Caco-2 (cell line): ENCODE measurements at regions not wholly inside any gene's neighbourhood (a gene's known extent, or its start where the extent isn't known, plus 50 kb on each side); places are given as distances from the start of the nearest gene placed in this dataset.

ENCODE experiments used
- BruUV-seq: library from RNA; stranded (reverse); fragments of 400-500 nt; replicated peaks from 2 replicates; lab custom pipeline; 2021; lab: Mats Ljungman, UMichigan
- CTCF ChIA-PET: fragments of 300-600 bp; sonication (Branson Sonifier 250); formaldehyde crosslinking; loops from one replicate; lab custom pipeline; 2022; ENCODE audit warnings: antibody characterized with exemption; lab: Charles Lee
- POLR2A ChIA-PET: fragments of 300-600 bp; sonication (Branson Sonifier 250); formaldehyde crosslinking; loops from one replicate; lab custom pipeline; 2022; ENCODE audit warnings: antibody characterized with exemption; lab: Charles Lee
- DNase-seq, 2 experiments: peaks; one replicate each; pipeline versions ENCODE4 v3.0.0 to v3.0.0-alpha.2; 2020 to 2022
- H3K27me3 ChIP-seq: replicated peaks from 2 replicates; pipeline ENCODE4 v1.6.0; 2011; ENCODE audit warnings: low read length; ENCODE audit not compliant: control insufficient read depth, insufficient read depth
- H3K36me3 ChIP-seq: 2 replicates; pipeline ENCODE4 v1.5.1; 2011; ENCODE audit warnings: low read length; ENCODE audit not compliant: control insufficient read depth, insufficient read depth
- H3K4me1 ChIP-seq: fragments of 250-450 bp; sonication (Bioruptor Pico); 2 replicates; pipeline ENCODE4 v1.5.1; 2020; ENCODE audit warnings: mild to moderate bottlenecking
- H3K4me3 ChIP-seq: 2 replicates; pipeline ENCODE4 v1.5.1; 2011; ENCODE audit warnings: low read depth, mild to moderate bottlenecking, control low read depth, low read length
- H3K9me3 ChIP-seq: fragments of 250-450 bp; sonication (Bioruptor Pico); 2 replicates; pipeline ENCODE4 v1.5.1; 2020; ENCODE audit warnings: mild to moderate bottlenecking, moderate library complexity
- H3K27ac Mint-ChIP-seq: one replicate; pipeline ENCODE4 v1.8.0; 2022; ENCODE audit warnings: mixed read lengths; ENCODE audit not compliant: unreplicated experiment
- H3K27me3 Mint-ChIP-seq: one replicate; pipeline ENCODE4 v1.8.0; 2022; ENCODE audit warnings: mixed read lengths; ENCODE audit not compliant: insufficient read depth, unreplicated experiment
- H3K36me3 Mint-ChIP-seq: one replicate; pipeline ENCODE4 v1.8.0; 2022; ENCODE audit warnings: mild to moderate bottlenecking, mixed read lengths; ENCODE audit not compliant: insufficient read depth, unreplicated experiment
- H3K4me1 Mint-ChIP-seq: one replicate; pipeline ENCODE4 v1.8.0; 2022; ENCODE audit warnings: low read depth, mixed read lengths; ENCODE audit not compliant: unreplicated experiment
- H3K4me3 Mint-ChIP-seq: one replicate; pipeline ENCODE4 v1.8.0; 2022; ENCODE audit warnings: mild to moderate bottlenecking, moderate library complexity, mixed read lengths; ENCODE audit not compliant: unreplicated experiment
- H3K9me3 Mint-ChIP-seq: one replicate; pipeline ENCODE4 v1.8.0; 2022; ENCODE audit warnings: mixed read lengths; ENCODE audit not compliant: unreplicated experiment
- CTCF ChIP-seq, 2 experiments: fragments of 200-600 bp in 1 of 2; IDR thresholded peaks; 1 replicate in 1 of 2; 2 replicates in 1 of 2; pipeline versions ENCODE4 v1.5.1 to v1.8.0; 2011 to 2022; ENCODE audit warnings: antibody characterized with exemption in 1 of 2, control low read depth in 1 of 2, inconsistent platforms in 1 of 2, low read depth in 1 of 2, low read length in 1 of 2, mild to moderate bottlenecking in 1 of 2, moderate library complexity in 1 of 2; ENCODE audit not compliant: insufficient read depth in 1 of 2, severe bottlenecking in 1 of 2, unreplicated experiment in 1 of 2
- intact Hi-C: fragments of 100-400 bp; cut with micrococcal nuclease; formaldehyde crosslinking; loops from one replicate; pipeline ENCODE4 v1.10.0; 2022; ENCODE audit not compliant: unreplicated experiment

- Mint-ChIP-seq H3K27me3 (no peaks in the 10 kb centered on the region), H3K9me3 (no peaks in the 10 kb centered on the region), H3K27ac (no peak overlapping the region), H3K4me3 (no peak overlapping the region), H3K4me1 (no peaks in the 10 kb centered on the region), H3K36me3 (no peaks in the 10 kb centered on the region)
- CTCF ChIA-PET: no interaction called here
- no peaks in the 10 kb centered on the region for H3K9me3 ChIP-seq
- no peaks in the 10 kb centered on the region for H3K4me1 ChIP-seq
- H3K4me3 ChIP-seq: no peak overlapping the region
- H3K36me3 ChIP-seq: no peaks in the 10 kb centered on the region
- POLR2A ChIA-PET: no interaction called here
- no peaks in the 10 kb centered on the region for H3K27me3 ChIP-seq
- intact Hi-C loops: loop anchor here (10.0 kb wide), 1 partner anchor 605 kb away; no protein-coding TSS in a partner anchor
- no peak for DNase-seq
- no TSS peak for BruUV-seq
- no peak for TF ChIP-seq CTCF (IDR thresholded peaks at IDR 0.05; ENCODE audit: insufficient read depth in 1 of 2, low read depth in 1 of 2, low read length in 1 of 2, severe bottlenecking in 1 of 2, unreplicated experiment in 1 of 2)
These were observed 74.5 kb upstream of the USP24 start for GRCh38 chr1:55289614-55290013.

GRCh38 chr1:55289042-55289441 lies 73.9 kb upstream of the USP24 start:
- Mint-ChIP-seq H3K27me3 (no peaks in the 10 kb centered on the region), H3K27ac (no peak overlapping the region), H3K9me3 (no peaks in the 10 kb centered on the region), H3K36me3 (no peaks in the 10 kb centered on the region), H3K4me3 (no peak overlapping the region), H3K4me1 (no peaks in the 10 kb centered on the region)
- TF ChIP-seq CTCF (IDR thresholded peaks at IDR 0.05; ENCODE audit: insufficient read depth in 1 of 2, low read depth in 1 of 2, low read length in 1 of 2, severe bottlenecking in 1 of 2, unreplicated experiment in 1 of 2): no peak
- H3K27me3 ChIP-seq: no peaks in the 10 kb centered on the region
- POLR2A ChIA-PET: no interaction called here
- CTCF ChIA-PET: no interaction called here
- no TSS peak for BruUV-seq
- DNase-seq: no peak
- intact Hi-C loops: loop anchor here (10.0 kb wide), 1 partner anchor 606 kb away; no protein-coding TSS in a partner anchor
- H3K9me3 ChIP-seq: no peaks in the 10 kb centered on the region
- H3K4me3 ChIP-seq: no peak overlapping the region
- no peaks in the 10 kb centered on the region for H3K36me3 ChIP-seq
- H3K4me1 ChIP-seq: no peaks in the 10 kb centered on the region

GRCh38 chr1:55288245-55288644 lies 73.1 kb upstream of the USP24 start:
- ChIA-PET POLR2A (no interaction called here), CTCF (no interaction called here)
- H3K4me1 Mint-ChIP-seq: no peaks in the 10 kb centered on the region
- H3K9me3 Mint-ChIP-seq: no peaks in the 10 kb centered on the region
- no peak for TF ChIP-seq CTCF (IDR thresholded peaks at IDR 0.05; ENCODE audit: insufficient read depth in 1 of 2, low read depth in 1 of 2, low read length in 1 of 2, severe bottlenecking in 1 of 2, unreplicated experiment in 1 of 2)
- no peak overlapping the region for H3K27ac Mint-ChIP-seq
- Histone ChIP-seq H3K36me3 (no peaks in the 10 kb centered on the region), H3K4me3 (no peak overlapping the region), H3K9me3 (no peaks in the 10 kb centered on the region), H3K4me1 (no peaks in the 10 kb centered on the region), H3K27me3 (no peaks in the 10 kb centered on the region)
- H3K27me3 Mint-ChIP-seq: no peaks in the 10 kb centered on the region
- intact Hi-C loops: loop anchor here (10.0 kb wide), 1 partner anchor 607 kb away; no protein-coding TSS in a partner anchor
- no peak overlapping the region for H3K4me3 Mint-ChIP-seq
- H3K36me3 Mint-ChIP-seq: no peaks in the 10 kb centered on the region
- BruUV-seq: no TSS peak
- no peak for DNase-seq
